Left lobe of liver (tissue), 2 donors: ENCODE measurements at regions not wholly inside any gene's neighbourhood (a gene's known extent, or its start where the extent isn't known, plus 50 kb on each side); places are given as distances from the start of the nearest gene placed in this dataset.

Experiments
- ATAC-seq: fragments of 200-7000 bp; cut with Tn5 transposase; one replicate; pipeline ENCODE4 v1.9.1; 2020; ENCODE audit warnings: mild to moderate bottlenecking, moderate library complexity
- DNase-seq: peaks from one replicate; pipeline ENCODE4 v3.0.0-alpha.2; 2020; ENCODE audit warnings: low spot score
- donor health status: DM: no; HTN: no; CAD: no; lungs with moderate emphysema.
- donor health status: DM: no; HTN: yes; CAD: no.

- DNase-seq (no peak), ATAC-seq (no peak)
Observed at GRCh38 chr18:27763936-27764335, 413.0 kb downstream of the CDH2 start.

GRCh38 chr18:27763341-27763740 is 413.6 kb downstream of the CDH2 start:
- DNase-seq: no peak
- no peak for ATAC-seq

- DNase-seq: no peak
Observed at GRCh38 chr18:27762054-27762453, 414.9 kb downstream of the CDH2 start.

GRCh38 chr18:27752944-27753343 is 424.0 kb downstream of the CDH2 start:
- no peak for ATAC-seq

More at GRCh38 chr18:27762054-27762453, 414.9 kb downstream of the CDH2 start:
- no peak for ATAC-seq

GRCh38 chr18:27750923-27751322 is 426.0 kb downstream of the CDH2 start:
- no peak for DNase-seq
- ATAC-seq: no peak

More at GRCh38 chr18:27752944-27753343, 424.0 kb downstream of the CDH2 start:
- no peak for DNase-seq

- peak; percentile 98 for ATAC-seq
- DNase-seq: peak; percentile 54
Observed at GRCh38 chr18:27750014-27750413, 426.9 kb downstream of the CDH2 start.

GRCh38 chr18:27749194-27749593 is 427.7 kb downstream of the CDH2 start:
- no peak for ATAC-seq
- no peak for DNase-seq

- ATAC-seq (no peak), DNase-seq (no peak)
Observed at GRCh38 chr18:27746241-27746640, 430.7 kb downstream of the CDH2 start.

- ATAC-seq: no peak
Observed at GRCh38 chr18:27735117-27735516, 441.8 kb downstream of the CDH2 start.

GRCh38 chr18:27731211-27731610 is 445.7 kb downstream of the CDH2 start:
- DNase-seq (no peak), ATAC-seq (no peak)

More at GRCh38 chr18:27735117-27735516, 441.8 kb downstream of the CDH2 start:
- DNase-seq: no peak

- no peak for ATAC-seq
Observed at GRCh38 chr18:27728659-27729058, 448.3 kb downstream of the CDH2 start.

GRCh38 chr18:27724362-27724761 is 452.6 kb downstream of the CDH2 start:
- ATAC-seq: no peak

More at GRCh38 chr18:27728659-27729058, 448.3 kb downstream of the CDH2 start:
- no peak for DNase-seq

GRCh38 chr18:27723168-27723567 is 453.8 kb downstream of the CDH2 start:
- no peak for DNase-seq
- no peak for ATAC-seq

More at GRCh38 chr18:27724362-27724761, 452.6 kb downstream of the CDH2 start:
- no peak for DNase-seq

GRCh38 chr18:27719680-27720079 is 457.2 kb downstream of the CDH2 start:
- DNase-seq (no peak), ATAC-seq (no peak)

GRCh38 chr18:27717816-27718215 is 459.1 kb downstream of the CDH2 start:
- no peak for ATAC-seq
- no peak for DNase-seq

- ATAC-seq: no peak
- no peak for DNase-seq
Observed at GRCh38 chr18:27717250-27717649, 459.7 kb downstream of the CDH2 start.

GRCh38 chr18:27715751-27716150 is 461.2 kb downstream of the CDH2 start:
- DNase-seq (no peak), ATAC-seq (no peak)

- no peak for ATAC-seq
- DNase-seq: no peak
Observed at GRCh38 chr18:27713738-27714095, 463.2 kb downstream of the CDH2 start.

- ATAC-seq: peak; percentile 58
Observed at GRCh38 chr18:27713037-27713737, 463.7 kb downstream of the CDH2 start.

GRCh38 chr18:27712066-27712465 is 464.9 kb downstream of the CDH2 start:
- ATAC-seq (no peak), DNase-seq (no peak)

More at GRCh38 chr18:27713037-27713737, 463.7 kb downstream of the CDH2 start:
- DNase-seq: no peak

GRCh38 chr18:27711382-27711781 is 465.5 kb downstream of the CDH2 start:
- DNase-seq (no peak), ATAC-seq (no peak)

GRCh38 chr18:27709344-27709743 is 467.6 kb downstream of the CDH2 start:
- no peak for DNase-seq
- no peak for ATAC-seq

GRCh38 chr18:27707201-27707600 is 469.7 kb downstream of the CDH2 start:
- DNase-seq (no peak), ATAC-seq (no peak)
